Transverse colon (tissue), 4 donors: ENCODE measurements at regions not wholly inside any gene's neighbourhood (a gene's known extent, or its start where the extent isn't known, plus 50 kb on each side); places are given as distances from the start of the nearest gene placed in this dataset.

ENCODE experiments used
- DNase-seq: peaks from one replicate; pipeline ENCODE4 v3.0.0-alpha.2; 2019
- H3K27ac ChIP-seq, 4 donors: fragments of 200-600 bp; sonication (generic); 2 replicates each; pipeline ENCODE4 v1.5.1; 2016 to 2018; ENCODE audit warnings: inconsistent platforms in 4 of 4
- H3K27me3 ChIP-seq: fragments of 200-600 bp; sonication (generic); 2 replicates; pipeline ENCODE4 v1.5.1; 2017; ENCODE audit warnings: inconsistent platforms
- H3K36me3 ChIP-seq, 4 donors: fragments of 200-600 bp; sonication (generic); 2 replicates each; pipeline ENCODE4 v1.5.1; 2017 to 2019; ENCODE audit warnings: inconsistent platforms in 4 of 4
- H3K4me1 ChIP-seq, 4 donors: fragments of 200-600 bp; sonication (generic); 2 replicates each; pipeline ENCODE4 v1.5.1; 2017 to 2020; ENCODE audit warnings: inconsistent platforms in 4 of 4
- H3K4me3 ChIP-seq, 4 donors: fragments of 200-600 bp; sonication (generic); 1 replicate in 1 of 4; 2 replicates in 3 of 4; pipeline versions ENCODE4 v1.5.1 to v1.6.1; 2017 to 2019; ENCODE audit warnings: inconsistent platforms in 4 of 4
- H3K9me3 ChIP-seq, 2 donors: fragments of 200-600 bp; sonication (generic); 2 replicates each; pipeline ENCODE4 v1.5.1; 2017 to 2019; ENCODE audit warnings: inconsistent platforms in 2 of 2
- CTCF ChIP-seq, 5 experiments: fragments of 200-600 bp in 3 of 5; fragments of 450-650 bp in 2 of 5; sonication (generic) in 3 of 5; IDR thresholded peaks; 1 replicate in 2 of 5; 2 replicates in 3 of 5; pipeline ENCODE4 v1.5.1; 2016 to 2017; ENCODE audit warnings: antibody characterized with exemption in 5 of 5, inconsistent platforms in 3 of 5, mild to moderate bottlenecking in 2 of 5, moderate library complexity in 1 of 5
- EP300 ChIP-seq: sonication (generic); formaldehyde crosslinking; IDR thresholded peaks from one replicate; pipeline ENCODE4 v1.6.1; 2017; ENCODE audit warnings: antibody characterized with exemption, low read depth
- POLR2A ChIP-seq: fragments of 450-650 bp; IDR thresholded peaks from one replicate; pipeline ENCODE4 v1.6.1; 2016; ENCODE audit warnings: antibody characterized with exemption, mild to moderate bottlenecking, moderate library complexity
- POLR2AphosphoS5 ChIP-seq, 3 donors: sonication (generic); formaldehyde crosslinking; IDR thresholded peaks; one replicate each; pipeline ENCODE4 v1.6.1; 2016; ENCODE audit warnings: antibody characterized with exemption in 3 of 3
- WGBS, 2 donors: methylation state at CpG; one replicate each; pipeline ENCODE4 v1.1.5; 2018; ENCODE audit warnings: low coverage in 1 of 2; 5-methylcytosine and 5-hydroxymethylcytosine counted together
- in situ Hi-C, 4 donors: fragments of 200-750 bp; cut with MboI; loops; one replicate each; pipeline versions ENCODE4 v1.15.0 to v1.15.1; 2017; ENCODE audit warnings: low sequenced_read_pairs in 3 of 4, low pct_ligation_motif_present in 1 of 4, low pct_unique_long_range_greater_than_20kb in 1 of 4
- intact Hi-C: fragments of 100-400 bp; cut with DNase I; formaldehyde crosslinking; loops from one replicate; pipeline ENCODE4 v1.15.1; 2023; ENCODE audit warnings: low total_unique reads

GRCh38 chr6:92779746-92780145 lies 639.6 kb downstream of the EPHA7 start:
- no peaks in the 10 kb centered on the region for H3K4me1 ChIP-seq
- H3K9me3 ChIP-seq = no peaks in the 10 kb centered on the region
- no peaks in the 10 kb centered on the region for H3K27me3 ChIP-seq
- H3K27ac ChIP-seq = no peak overlapping the region
- 14 to 38% methylated on average over 1 of the region's 1 CpG for WGBS, 2 donors
- H3K4me3 ChIP-seq = no peak overlapping the region
- TF ChIP-seq CTCF (IDR thresholded peaks at IDR 0.05) = no peak
- TF ChIP-seq POLR2A = no peak
- no peak for TF ChIP-seq POLR2AphosphoS5 (IDR thresholded peaks at IDR 0.05)
- TF ChIP-seq EP300 = no peak
- in situ Hi-C loops (no loop called here), intact Hi-C loops (no loop called here)
- H3K36me3 ChIP-seq = no peaks in the 10 kb centered on the region
- DNase-seq = no peak

- no peaks in the 10 kb centered on the region for H3K27me3 ChIP-seq
- no peak for DNase-seq
- H3K4me3 ChIP-seq = no peak overlapping the region
- no peaks in the 10 kb centered on the region for H3K4me1 ChIP-seq
- intact Hi-C loops (no loop called here), in situ Hi-C loops (no loop called here)
- no peaks in the 10 kb centered on the region for H3K9me3 ChIP-seq
- WGBS, 2 donors = 17 to 20% methylated on average over 1 of the region's 1 CpG
- no peak for TF ChIP-seq POLR2AphosphoS5 (IDR thresholded peaks at IDR 0.05)
- TF ChIP-seq POLR2A = no peak
- no peak for TF ChIP-seq EP300
- TF ChIP-seq CTCF (IDR thresholded peaks at IDR 0.05) = peak in 4 of 5 experiments; percentile 12 to 41 (median 18)
- H3K36me3 ChIP-seq = no peaks in the 10 kb centered on the region
- H3K27ac ChIP-seq = no peak overlapping the region
These were observed 642.1 kb downstream of the EPHA7 start for GRCh38 chr6:92777146-92777740.

- intact Hi-C loops = no loop called here
- Histone ChIP-seq H3K27me3 (no peaks in the 10 kb centered on the region), H3K4me3 (no peak overlapping the region), H3K9me3 (no peaks in the 10 kb centered on the region), H3K36me3 (no peaks in the 10 kb centered on the region), H3K27ac (no peak overlapping the region), H3K4me1 (no peaks in the 10 kb centered on the region)
- WGBS, 2 donors = 61 to 63% methylated on average over 4 to 5 of the region's 5 CpGs
- in situ Hi-C loops = no loop called here
- TF ChIP-seq CTCF (IDR thresholded peaks at IDR 0.05) = no peak
- no peak for TF ChIP-seq EP300
- no peak for TF ChIP-seq POLR2AphosphoS5 (IDR thresholded peaks at IDR 0.05)
- TF ChIP-seq POLR2A = no peak
- no peak for DNase-seq
These were observed 648.8 kb downstream of the EPHA7 start for GRCh38 chr6:92770540-92770939.

GRCh38 chr6:92767101-92767500 lies 652.3 kb downstream of the EPHA7 start:
- no peaks in the 10 kb centered on the region for H3K9me3 ChIP-seq
- in situ Hi-C loops = no loop called here
- DNase-seq = no peak
- no peak overlapping the region for H3K27ac ChIP-seq
- intact Hi-C loops = no loop called here
- 78% methylated on average over 1 of the region's 1 CpG for WGBS, 2 donors
- H3K4me1 ChIP-seq = peaks cover 0 to 13% (median 0%) of the 10 kb centered on the region in 4 donors
- no peak overlapping the region for H3K4me3 ChIP-seq
- H3K36me3 ChIP-seq = no peaks in the 10 kb centered on the region
- no peaks in the 10 kb centered on the region for H3K27me3 ChIP-seq
- TF ChIP-seq POLR2A = no peak
- no peak for TF ChIP-seq CTCF (IDR thresholded peaks at IDR 0.05)
- TF ChIP-seq POLR2AphosphoS5 (IDR thresholded peaks at IDR 0.05) = no peak
- TF ChIP-seq EP300 = no peak
